ENCODE measurements at regions not wholly inside any gene's neighbourhood (a gene's known extent, or its start where the extent isn't known, plus 50 kb on each side); places are given as distances from the start of the nearest gene placed in this dataset.

DNA sequence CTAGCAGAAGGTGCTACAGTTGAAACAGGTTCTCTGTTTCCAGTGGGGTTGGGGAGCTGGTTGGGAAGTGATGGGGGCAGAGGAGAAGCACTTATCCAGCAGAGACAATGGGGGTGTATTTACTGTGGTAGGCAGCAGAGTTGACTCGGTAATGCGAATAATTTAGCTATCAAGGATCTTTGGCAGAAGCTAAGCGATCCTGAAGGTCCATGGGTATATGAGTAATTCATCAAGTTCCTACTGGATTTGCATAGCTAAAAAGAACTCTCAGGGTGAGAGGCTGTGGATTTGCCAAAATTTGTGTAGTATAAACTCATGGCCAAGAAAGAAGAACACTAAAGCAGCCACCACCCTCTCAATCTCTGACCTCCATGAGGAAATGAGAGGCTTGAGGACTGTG lies 61.2 kb upstream of the EGFLAM start:
- Histone ChIP-seq H3K9ac (ENCODE audit: low read length) (no peak overlapping the region), H3K36me3 (ENCODE audit: insufficient read depth, low read length) (no peaks in the 10 kb centered on the region), H3K27me3 (ENCODE audit: insufficient read depth, low read length) (peaks cover 4% of the 10 kb centered on the region), H4K20me1 (ENCODE audit: insufficient read depth, low read length) (no peaks in the 10 kb centered on the region), H3K27ac (ENCODE audit: low read depth, low read length) (no peak overlapping the region), H3K4me2 (ENCODE audit: low read length) (no peak overlapping the region), H3K79me2 (ENCODE audit: insufficient read depth, low read length) (no peaks in the 10 kb centered on the region), H3K4me1 (ENCODE audit: insufficient read depth, low read length) (no peaks in the 10 kb centered on the region), H3K9me3 (ENCODE audit: insufficient read depth, low read depth, low read length) (no peaks in the 10 kb centered on the region), H3K4me3 (ENCODE audit: insufficient read depth, low read depth, low read length) (no peak overlapping the region), H2AFZ (ENCODE audit: low read depth, low read length) (no peak overlapping the region)
- Mint-ChIP-seq H3K4me3 (ENCODE audit: unreplicated experiment) (no peak overlapping the region), H3K27me3 (ENCODE audit: low read depth, unreplicated experiment) (peaks cover 19% of the 10 kb centered on the region), H3K36me3 (ENCODE audit: low read depth, unreplicated experiment) (peaks cover 1% of the 10 kb centered on the region), H3K4me1 (ENCODE audit: low read depth, unreplicated experiment) (no peaks in the 10 kb centered on the region), H3K27ac (ENCODE audit: unreplicated experiment) (peak overlapping the region; percentile 13), H3K9me3 (ENCODE audit: unreplicated experiment) (peaks cover 8% of the 10 kb centered on the region)
- TF ChIP-seq EZH2 (IDR thresholded peaks at IDR 0.05; ENCODE audit: insufficient read depth, low read length) = no peak
- TF ChIP-seq, protein P1, sequence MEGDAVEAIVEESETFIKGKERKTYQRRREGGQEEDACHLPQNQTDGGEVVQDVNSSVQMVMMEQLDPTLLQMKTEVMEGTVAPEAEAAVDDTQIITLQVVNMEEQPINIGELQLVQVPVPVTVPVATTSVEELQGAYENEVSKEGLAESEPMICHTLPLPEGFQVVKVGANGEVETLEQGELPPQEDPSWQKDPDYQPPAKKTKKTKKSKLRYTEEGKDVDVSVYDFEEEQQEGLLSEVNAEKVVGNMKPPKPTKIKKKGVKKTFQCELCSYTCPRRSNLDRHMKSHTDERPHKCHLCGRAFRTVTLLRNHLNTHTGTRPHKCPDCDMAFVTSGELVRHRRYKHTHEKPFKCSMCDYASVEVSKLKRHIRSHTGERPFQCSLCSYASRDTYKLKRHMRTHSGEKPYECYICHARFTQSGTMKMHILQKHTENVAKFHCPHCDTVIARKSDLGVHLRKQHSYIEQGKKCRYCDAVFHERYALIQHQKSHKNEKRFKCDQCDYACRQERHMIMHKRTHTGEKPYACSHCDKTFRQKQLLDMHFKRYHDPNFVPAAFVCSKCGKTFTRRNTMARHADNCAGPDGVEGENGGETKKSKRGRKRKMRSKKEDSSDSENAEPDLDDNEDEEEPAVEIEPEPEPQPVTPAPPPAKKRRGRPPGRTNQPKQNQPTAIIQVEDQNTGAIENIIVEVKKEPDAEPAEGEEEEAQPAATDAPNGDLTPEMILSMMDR (IDR thresholded peaks at IDR 0.05; ENCODE audit: insufficient read depth, low read depth, low read length) = no peak
- DNase-seq (ENCODE audit: low read depth) = no peak
- FAIRE-seq = no peak

DNA sequence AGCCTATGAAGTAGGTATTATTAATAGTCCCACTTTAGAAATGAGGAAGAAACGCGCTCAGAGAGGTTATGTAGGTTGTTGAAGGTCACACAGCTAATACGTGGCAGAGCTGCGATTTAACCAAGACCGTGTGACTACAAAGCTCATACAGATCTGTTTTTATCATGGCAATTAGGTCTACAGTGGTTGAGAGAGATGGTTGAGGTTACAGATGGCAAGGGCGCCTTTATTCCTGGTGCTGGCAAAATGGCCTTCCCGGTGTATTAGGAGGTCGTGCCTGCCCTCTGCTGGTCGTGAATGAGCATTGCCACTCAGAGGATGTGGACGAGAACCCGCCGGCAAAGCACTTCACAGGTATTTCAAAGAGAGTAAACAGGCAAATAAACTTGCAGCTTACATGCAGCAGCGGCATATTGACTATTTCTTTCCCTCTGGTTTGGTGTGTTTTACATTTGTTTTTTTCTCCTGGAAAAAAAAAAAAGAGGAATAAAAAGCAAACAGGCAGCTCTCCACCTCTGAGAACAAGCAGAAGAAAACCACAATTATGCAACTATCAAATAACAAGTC lies 65.3 kb upstream of the EGFLAM start:
- peaks cover 33% of the 10 kb centered on the region for H3K27me3 Mint-ChIP-seq (ENCODE audit: low read depth, unreplicated experiment)
- H3K4me3 ChIP-seq (ENCODE audit: insufficient read depth, low read depth, low read length) = no peak overlapping the region
- H3K27ac ChIP-seq (ENCODE audit: low read depth, low read length) = no peak overlapping the region
- peaks cover 7% of the 10 kb centered on the region for H3K27me3 ChIP-seq (ENCODE audit: insufficient read depth, low read length)
- H3K36me3 Mint-ChIP-seq (ENCODE audit: low read depth, unreplicated experiment) = peaks cover 2% of the 10 kb centered on the region
- no peak overlapping the region for H3K4me3 Mint-ChIP-seq (ENCODE audit: unreplicated experiment)
- H3K27ac Mint-ChIP-seq (ENCODE audit: unreplicated experiment) = no peak overlapping the region
- no peaks in the 10 kb centered on the region for H3K36me3 ChIP-seq (ENCODE audit: insufficient read depth, low read length)
- H3K9me3 Mint-ChIP-seq (ENCODE audit: unreplicated experiment) = peaks cover 2% of the 10 kb centered on the region
- H3K4me2 ChIP-seq (ENCODE audit: low read length) = no peak overlapping the region
- DNase-seq (ENCODE audit: low read depth) (peak; percentile 28), FAIRE-seq (peak; percentile 58)
- no peak overlapping the region for H3K9ac ChIP-seq (ENCODE audit: low read length)
- no peaks in the 10 kb centered on the region for H3K79me2 ChIP-seq (ENCODE audit: insufficient read depth, low read length)
- peaks cover 3% of the 10 kb centered on the region for H3K4me1 Mint-ChIP-seq (ENCODE audit: low read depth, unreplicated experiment)
- no peaks in the 10 kb centered on the region for H3K4me1 ChIP-seq (ENCODE audit: insufficient read depth, low read length)
- H4K20me1 ChIP-seq (ENCODE audit: insufficient read depth, low read length) = no peaks in the 10 kb centered on the region
- TF ChIP-seq, protein P1 (IDR thresholded peaks at IDR 0.05; ENCODE audit: insufficient read depth, low read depth, low read length) = peak; percentile 89
- TF ChIP-seq EZH2 (IDR thresholded peaks at IDR 0.05; ENCODE audit: insufficient read depth, low read length) = no peak
- no peak overlapping the region for H2AFZ ChIP-seq (ENCODE audit: low read depth, low read length)
- H3K9me3 ChIP-seq (ENCODE audit: insufficient read depth, low read depth, low read length) = no peaks in the 10 kb centered on the region

DNA sequence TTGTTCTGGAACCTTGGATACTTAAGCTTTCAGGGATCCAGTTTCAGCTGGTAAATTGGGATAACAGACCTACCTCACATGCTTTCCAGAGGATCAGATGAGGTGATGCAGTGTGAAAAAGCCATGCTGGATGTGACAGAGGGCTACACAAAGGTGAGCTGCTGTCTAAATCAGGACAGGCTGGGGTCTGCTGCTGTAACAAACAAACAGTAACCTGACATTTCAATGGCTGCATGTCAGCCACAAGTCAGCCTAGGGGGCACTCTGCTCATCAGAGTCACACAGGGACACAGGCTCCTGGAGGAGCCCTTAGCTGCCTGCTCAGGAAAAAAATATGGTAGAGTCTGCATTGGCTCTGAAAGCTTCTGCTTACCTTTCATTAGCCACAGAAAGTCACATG lies 66.7 kb upstream of the EGFLAM start:
- Histone ChIP-seq H4K20me1 (ENCODE audit: insufficient read depth, low read length) (no peaks in the 10 kb centered on the region), H3K27me3 (ENCODE audit: insufficient read depth, low read length) (peaks cover 10% of the 10 kb centered on the region), H3K9me3 (ENCODE audit: insufficient read depth, low read depth, low read length) (no peaks in the 10 kb centered on the region), H3K4me1 (ENCODE audit: insufficient read depth, low read length) (no peaks in the 10 kb centered on the region), H3K4me2 (ENCODE audit: low read length) (no peak overlapping the region), H3K79me2 (ENCODE audit: insufficient read depth, low read length) (no peaks in the 10 kb centered on the region), H3K9ac (ENCODE audit: low read length) (no peak overlapping the region), H3K4me3 (ENCODE audit: insufficient read depth, low read depth, low read length) (no peak overlapping the region), H2AFZ (ENCODE audit: low read depth, low read length) (no peak overlapping the region), H3K27ac (ENCODE audit: low read depth, low read length) (no peak overlapping the region), H3K36me3 (ENCODE audit: insufficient read depth, low read length) (no peaks in the 10 kb centered on the region)
- DNase-seq (ENCODE audit: low read depth) = no peak
- Mint-ChIP-seq H3K27me3 (ENCODE audit: low read depth, unreplicated experiment) (peaks cover 33% of the 10 kb centered on the region), H3K9me3 (ENCODE audit: unreplicated experiment) (no peaks in the 10 kb centered on the region), H3K36me3 (ENCODE audit: low read depth, unreplicated experiment) (peaks cover 2% of the 10 kb centered on the region), H3K4me1 (ENCODE audit: low read depth, unreplicated experiment) (peaks cover 3% of the 10 kb centered on the region), H3K27ac (ENCODE audit: unreplicated experiment) (no peak overlapping the region), H3K4me3 (ENCODE audit: unreplicated experiment) (no peak overlapping the region)
- TF ChIP-seq EZH2 (IDR thresholded peaks at IDR 0.05; ENCODE audit: insufficient read depth, low read length) = no peak
- TF ChIP-seq, protein P1 (IDR thresholded peaks at IDR 0.05; ENCODE audit: insufficient read depth, low read depth, low read length) = no peak
- FAIRE-seq = no peak
